ENCODE measurements at regions not wholly inside any gene's neighbourhood (a gene's known extent, or its start where the extent isn't known, plus 50 kb on each side); places are given as distances from the start of the nearest gene placed in this dataset.

- peak; percentile 0 for DNase-seq (ENCODE audit: extremely low spot score, insufficient read length, low read depth)
- FAIRE-seq: peak; percentile 70
Measured at GRCh38 chrX:100512471-100512870, 72.3 kb upstream of the TNMD start.

GRCh38 chrX:100494646-100495370 is 84.7 kb upstream of the PCDH19 start:
- FAIRE-seq: no peak
- no peak for DNase-seq (ENCODE audit: extremely low spot score, insufficient read length, low read depth)

- FAIRE-seq: no peak
- no peak for DNase-seq (ENCODE audit: extremely low spot score, insufficient read length, low read depth)
Measured at GRCh38 chrX:100491174-100491573, 81.1 kb upstream of the PCDH19 start.

- FAIRE-seq (no peak), DNase-seq (ENCODE audit: extremely low spot score, insufficient read length, low read depth) (no peak)
Measured at GRCh38 chrX:100487795-100488194, 77.7 kb upstream of the PCDH19 start.

GRCh38 chrX:100484971-100485370 is 74.9 kb upstream of the PCDH19 start:
- DNase-seq (ENCODE audit: extremely low spot score, insufficient read length, low read depth) (no peak), FAIRE-seq (no peak)

GRCh38 chrX:100479329-100479728 is 69.3 kb upstream of the PCDH19 start:
- DNase-seq (ENCODE audit: extremely low spot score, insufficient read length, low read depth): no peak
- FAIRE-seq: no peak

GRCh38 chrX:100478714-100479306 is 68.7 kb upstream of the PCDH19 start:
- DNase-seq (ENCODE audit: extremely low spot score, insufficient read length, low read depth) (no peak), FAIRE-seq (no peak)

- DNase-seq (ENCODE audit: extremely low spot score, insufficient read length, low read depth) (no peak), FAIRE-seq (no peak)
Measured at GRCh38 chrX:100477958-100478357, 67.9 kb upstream of the PCDH19 start.

- DNase-seq (ENCODE audit: extremely low spot score, insufficient read length, low read depth) (no peak), FAIRE-seq (no peak)
Measured at GRCh38 chrX:100477467-100477866, 67.4 kb upstream of the PCDH19 start.

Measured in GM18507 (cell line).